ENCODE measurements at regions not wholly inside any gene's neighbourhood (a gene's known extent, or its start where the extent isn't known, plus 50 kb on each side); places are given as distances from the start of the nearest gene placed in this dataset.

GRCh38 chr1:62917314-62917713 is 133.4 kb downstream of the ATG4C start:
- intact Hi-C loops (cut with micrococcal nuclease) = no loop called here

DNA sequence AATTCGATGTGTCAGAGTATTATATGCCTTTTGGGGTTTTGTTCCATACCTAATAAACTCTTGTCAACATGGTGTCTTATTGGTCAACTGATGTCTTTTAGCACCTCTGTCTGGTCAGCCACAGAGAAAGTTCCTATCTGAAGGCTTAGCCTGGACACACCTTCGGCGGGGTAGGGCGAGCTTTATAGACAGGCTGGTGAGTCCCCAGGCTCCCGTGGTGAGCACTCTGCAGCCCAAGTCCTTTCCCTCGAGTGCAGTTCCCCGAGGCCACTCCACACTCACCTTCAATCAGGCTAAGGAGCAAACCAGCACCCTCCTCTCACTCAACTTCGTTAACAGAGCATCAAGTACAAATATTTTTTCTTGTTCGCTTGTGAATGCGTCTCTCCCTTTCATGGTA is 133.9 kb downstream of the ATG4C start:
- intact Hi-C loops (cut with micrococcal nuclease) = no loop called here

DNA sequence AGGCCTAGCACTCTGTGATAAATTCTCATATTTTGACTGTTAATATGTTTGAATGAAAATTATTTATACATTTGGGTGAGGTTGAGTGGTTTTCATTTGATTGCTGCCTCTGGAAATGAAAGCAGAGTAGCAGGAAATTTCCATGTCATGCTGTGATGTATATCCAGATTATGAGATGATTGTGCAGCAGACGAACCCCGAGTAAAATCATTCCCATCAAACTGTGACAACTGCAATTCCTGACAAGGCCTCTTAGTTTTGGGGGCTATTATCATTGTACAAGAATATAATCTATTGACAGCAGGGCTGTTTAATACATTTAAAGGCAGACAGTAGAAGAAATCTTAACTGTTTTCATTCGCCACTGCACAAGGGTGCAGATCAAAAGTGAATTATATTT is 134.8 kb downstream of the ATG4C start:
- intact Hi-C loops (cut with micrococcal nuclease) = no loop called here

GRCh38 chr1:62922006-62922405 is 138.1 kb downstream of the ATG4C start:
- intact Hi-C loops (cut with micrococcal nuclease) = no loop called here

- intact Hi-C loops (cut with micrococcal nuclease) = no loop called here
These were observed 141.3 kb downstream of the ATG4C start for GRCh38 chr1:62924983-62925790.

DNA sequence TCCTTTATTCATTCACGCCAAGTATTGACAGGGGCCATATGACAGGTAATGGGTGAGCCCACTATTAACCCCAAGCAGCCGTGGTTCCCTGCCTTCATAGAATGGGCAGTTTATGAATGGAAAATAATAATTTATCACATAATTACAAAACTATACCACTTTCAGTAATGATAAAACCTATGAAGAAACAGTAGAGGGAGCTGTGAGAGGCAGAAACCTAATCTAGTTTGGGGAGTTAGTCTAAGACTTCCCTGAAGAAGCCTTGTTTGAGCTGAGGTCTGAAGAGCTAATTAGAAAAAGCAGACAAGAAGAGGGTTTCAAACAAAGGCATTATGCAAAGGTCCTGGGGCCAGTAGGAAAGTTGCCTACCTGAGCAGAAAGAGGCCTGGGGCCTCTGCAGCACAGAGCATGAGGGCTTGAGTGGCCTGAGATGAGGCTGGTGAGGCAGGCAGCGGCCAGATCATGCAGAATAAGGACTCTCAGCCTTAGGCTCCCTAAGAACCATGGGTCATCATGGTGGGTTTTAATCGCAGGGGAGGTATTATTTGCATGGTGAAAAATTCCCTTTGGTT is 142.8 kb downstream of the ATG4C start:
- intact Hi-C loops (cut with micrococcal nuclease) = no loop called here

DNA sequence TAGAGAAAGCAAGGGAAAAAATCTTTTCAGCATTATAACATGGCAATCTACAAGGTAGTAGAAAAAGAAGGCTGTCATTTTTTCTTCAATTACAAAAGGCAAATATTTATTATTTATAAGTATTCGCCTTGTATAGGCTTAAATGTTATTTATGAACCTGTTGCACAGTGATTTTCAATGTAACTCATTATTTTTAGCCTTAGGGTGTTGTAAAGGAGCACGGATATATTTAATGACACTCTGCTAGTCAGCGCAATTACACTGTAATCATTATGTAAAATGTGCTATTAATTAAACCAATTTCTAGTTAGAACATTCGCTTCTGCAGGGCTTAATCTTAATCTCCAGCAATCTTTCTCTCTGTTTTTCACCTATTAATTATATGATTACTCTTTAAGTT is 145.0 kb downstream of the ATG4C start:
- intact Hi-C loops (cut with micrococcal nuclease) = no loop called here

GRCh38 chr1:62937634-62938296 is 153.8 kb downstream of the ATG4C start:
- intact Hi-C loops (cut with micrococcal nuclease) = no loop called here

GRCh38 chr1:62941780-62942179 is 157.8 kb downstream of the ATG4C start:
- intact Hi-C loops (cut with micrococcal nuclease) = no loop called here

GRCh38 chr1:62946511-62946910 is 162.6 kb downstream of the ATG4C start:
- intact Hi-C loops (cut with micrococcal nuclease) = no loop called here

- intact Hi-C loops (cut with micrococcal nuclease) = no loop called here
These were observed 167.5 kb downstream of the ATG4C start for GRCh38 chr1:62951428-62951827.

DNA sequence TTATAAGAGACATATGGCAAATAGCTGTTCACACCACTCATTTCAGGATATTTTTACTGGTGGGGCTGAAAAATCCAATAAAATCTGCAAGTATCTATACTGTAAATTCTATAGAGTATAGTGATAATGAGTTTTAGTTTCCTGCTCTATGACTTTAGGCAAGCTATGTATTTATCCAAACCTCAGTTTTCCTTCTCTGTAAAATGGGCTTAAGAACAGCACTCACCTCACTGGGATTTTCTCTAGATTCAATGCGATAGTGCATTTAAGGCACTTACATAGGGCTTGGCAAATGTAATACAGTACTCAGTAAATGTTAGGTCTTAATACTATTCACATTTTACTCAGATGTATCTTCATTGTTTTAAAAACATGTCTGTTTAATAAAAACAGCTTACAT is 168.7 kb downstream of the ATG4C start:
- intact Hi-C loops (cut with micrococcal nuclease) = no loop called here

DNA sequence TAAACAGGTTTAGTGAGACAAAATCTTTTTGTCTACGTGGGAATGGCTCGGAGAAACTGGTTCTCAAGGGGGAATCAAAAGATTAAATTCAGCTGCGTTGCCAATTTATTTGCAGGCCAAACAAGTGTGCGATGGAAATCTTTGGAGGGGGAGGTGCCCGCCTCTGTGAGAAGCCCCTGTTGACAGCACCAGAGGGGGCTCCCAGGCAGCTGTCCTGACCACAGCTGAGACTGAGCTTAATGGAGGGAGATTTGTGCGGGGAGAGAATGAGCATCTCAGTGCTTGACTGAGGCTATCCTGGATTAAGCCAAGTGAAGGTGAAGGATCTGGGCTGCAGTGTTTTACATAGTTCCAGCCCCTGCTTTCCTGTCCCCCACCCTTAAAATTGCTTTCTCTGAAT is 169.7 kb downstream of the ATG4C start:
- intact Hi-C loops (cut with micrococcal nuclease) = no loop called here

- intact Hi-C loops (cut with micrococcal nuclease) = no loop called here
These were observed 170.8 kb downstream of the ATG4C start for GRCh38 chr1:62954758-62955157.

GRCh38 chr1:62955666-62956065 is 171.7 kb downstream of the ATG4C start:
- intact Hi-C loops (cut with micrococcal nuclease) = no loop called here

- intact Hi-C loops (cut with micrococcal nuclease) = loop anchor here (10.0 kb wide), 1 partner anchor 1283 kb away; no protein-coding TSS in a partner anchor
These were observed 178.3 kb downstream of the ATG4C start for GRCh38 chr1:62962014-62962812.

DNA sequence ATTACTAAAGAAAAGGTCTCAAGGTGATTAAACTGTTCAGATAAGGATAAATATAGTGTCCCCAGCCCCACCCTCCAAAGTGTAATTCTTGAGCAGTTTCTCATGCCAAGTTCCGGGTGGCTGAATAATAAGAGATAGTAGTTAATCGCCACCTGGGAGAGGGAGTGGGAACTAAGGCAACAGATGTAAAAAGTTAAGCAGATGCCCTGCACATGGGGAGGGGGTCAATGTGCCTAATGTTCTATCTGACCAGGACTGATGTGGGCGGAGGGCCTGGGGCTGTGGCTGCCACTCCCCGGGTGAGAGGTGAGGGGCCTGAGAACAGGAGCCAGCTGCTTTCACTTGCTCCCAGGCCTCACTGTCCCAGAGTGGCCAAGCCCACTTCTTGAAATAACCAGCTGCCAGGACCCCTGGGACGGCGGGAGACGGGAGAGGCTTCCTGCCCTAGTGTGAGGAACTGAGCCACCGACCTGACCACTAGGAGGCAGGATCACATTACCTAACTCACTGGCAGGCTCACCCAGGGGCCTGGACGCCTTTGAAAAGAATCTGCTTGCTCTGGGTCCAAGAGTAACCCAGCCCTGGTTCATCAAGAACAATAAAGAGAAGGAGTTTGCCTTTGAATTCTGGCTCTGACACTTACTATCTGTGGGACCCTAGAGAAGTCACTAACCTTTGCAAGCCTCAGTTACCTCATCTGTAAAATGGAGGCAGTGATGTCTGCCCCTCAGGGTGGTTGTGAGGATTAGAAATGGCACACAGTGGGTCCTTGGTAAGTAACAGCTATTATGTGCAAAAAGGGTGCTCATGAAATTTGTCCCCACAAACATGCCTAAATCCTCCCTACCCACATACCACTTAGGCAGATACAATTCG is 179.2 kb downstream of the ATG4C start:
- intact Hi-C loops (cut with micrococcal nuclease) = loop anchor here (10.0 kb wide), 1 partner anchor 1282 kb away; no protein-coding TSS in a partner anchor

- intact Hi-C loops (cut with micrococcal nuclease) = loop anchor here (10.0 kb wide), 1 partner anchor 1281 kb away; no protein-coding TSS in a partner anchor
These were observed 180.2 kb downstream of the ATG4C start for GRCh38 chr1:62964141-62964540.

DNA sequence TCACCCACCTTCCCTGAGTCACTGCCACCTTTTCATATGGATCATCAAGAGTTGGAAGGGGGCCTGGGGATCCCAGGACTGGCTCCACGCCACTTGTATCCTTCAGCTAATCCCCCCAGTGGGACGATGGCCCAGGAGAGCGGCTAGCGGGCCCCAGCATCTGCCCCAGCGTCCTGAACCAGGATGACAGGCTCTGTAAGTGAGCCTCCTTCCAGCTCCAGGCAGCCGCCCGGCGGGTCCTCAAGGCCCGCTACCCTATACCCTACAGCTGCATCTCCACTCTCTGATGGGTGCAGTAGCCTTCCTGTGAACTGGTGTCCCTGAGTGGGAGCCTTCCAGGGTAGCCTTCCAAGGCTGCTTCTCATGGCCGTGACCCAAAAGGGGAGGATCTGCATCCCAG is 183.1 kb downstream of the ATG4C start:
- intact Hi-C loops (cut with micrococcal nuclease) = loop anchor here (10.0 kb wide), 1 partner anchor 1278 kb away; no protein-coding TSS in a partner anchor

DNA sequence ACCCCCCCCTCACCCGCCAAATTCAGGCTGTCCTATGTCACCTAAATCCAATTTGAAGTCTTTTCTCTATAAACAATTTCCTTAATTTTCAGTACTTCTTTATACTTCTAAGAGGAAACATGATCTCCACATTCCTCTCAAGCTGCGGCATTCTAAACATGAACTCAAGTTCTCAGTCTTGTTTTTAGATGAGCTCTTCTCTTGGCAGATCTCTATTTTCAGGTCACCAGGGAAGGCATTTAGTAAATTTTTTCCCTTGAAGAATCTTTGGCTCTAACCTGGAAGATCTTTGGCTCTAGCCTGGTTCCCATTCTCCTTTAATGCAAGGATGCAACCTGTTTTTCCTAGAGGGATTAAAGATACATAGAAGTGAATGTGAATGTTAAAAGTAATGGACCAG is 193.4 kb downstream of the ATG4C start:
- intact Hi-C loops (cut with micrococcal nuclease) = no loop called here

DNA sequence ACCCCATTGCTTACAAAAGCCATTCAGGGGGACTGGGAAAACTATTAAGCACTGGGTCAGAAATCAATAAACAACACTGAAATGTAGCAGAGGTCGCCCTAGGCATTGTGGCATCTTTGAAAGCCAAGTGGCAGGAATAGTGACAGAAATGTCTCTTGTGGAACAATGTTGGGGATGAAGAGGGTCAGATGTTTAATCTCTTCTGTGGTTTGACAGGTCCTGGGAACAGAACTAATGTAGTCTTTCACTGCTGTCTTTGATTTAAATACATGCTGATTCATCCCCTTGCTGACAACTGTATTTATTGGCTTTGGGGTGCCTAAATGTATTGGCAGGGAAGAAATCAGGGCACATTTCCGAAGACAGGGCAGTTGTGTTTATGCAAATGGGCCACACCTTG is 194.8 kb downstream of the ATG4C start:
- intact Hi-C loops (cut with micrococcal nuclease) = no loop called here
